BE2C (cell line): ENCODE measurements at regions not wholly inside any gene's neighbourhood (a gene's known extent, or its start where the extent isn't known, plus 50 kb on each side); places are given as distances from the start of the nearest gene placed in this dataset.

Experiments used
- DNase-seq: peaks from one replicate; pipeline ENCODE4 v3.0.0-alpha.2; 2020
- H3K27me3 ChIP-seq: fragments of 250-450 bp; sonication (Bioruptor Pico); 2 replicates; pipeline ENCODE4 v1.5.1; 2020; ENCODE audit warnings: mild to moderate bottlenecking
- H3K36me3 ChIP-seq: fragments of 250-450 bp; sonication (Bioruptor Pico); 2 replicates; pipeline ENCODE4 v1.5.1; 2020; ENCODE audit warnings: mild to moderate bottlenecking
- H3K4me1 ChIP-seq: fragments of 250-450 bp; sonication (Bioruptor Pico); 2 replicates; pipeline ENCODE4 v1.5.1; 2020
- H3K4me3 ChIP-seq: 2 replicates; pipeline ENCODE4 v1.5.1; 2011; ENCODE audit warnings: low read depth, low read length
- H3K9me3 ChIP-seq: fragments of 250-450 bp; sonication (Bioruptor Pico); 2 replicates; pipeline ENCODE4 v1.5.1; 2020
- CTCF ChIP-seq: IDR thresholded peaks from 2 replicates; pipeline ENCODE4 v1.5.1; 2012; ENCODE audit warnings: mild to moderate bottlenecking, low read depth, low read length

- 0 out of 2 replicates have a peak, but pooled peaks have one; percentile 5 for TF ChIP-seq CTCF
- Histone ChIP-seq H3K4me1 (no peaks in the 10 kb centered on the region), H3K36me3 (no peaks in the 10 kb centered on the region), H3K27me3 (no peaks in the 10 kb centered on the region), H3K4me3 (no peak overlapping the region), H3K9me3 (no peaks in the 10 kb centered on the region)
- peak; percentile 18 for DNase-seq
Measured at GRCh38 chr15:29451201-29451781, 181.7 kb upstream of the NSMCE3 start.

GRCh38 chr15:29449136-29449535 lies 179.5 kb upstream of the NSMCE3 start:
- Histone ChIP-seq H3K27me3 (no peaks in the 10 kb centered on the region), H3K36me3 (no peaks in the 10 kb centered on the region), H3K4me3 (no peak overlapping the region), H3K9me3 (no peaks in the 10 kb centered on the region), H3K4me1 (no peaks in the 10 kb centered on the region)
- no peak for DNase-seq
- TF ChIP-seq CTCF: no peak

GRCh38 chr15:29448320-29448719 lies 178.7 kb upstream of the NSMCE3 start:
- no peaks in the 10 kb centered on the region for H3K27me3 ChIP-seq
- H3K36me3 ChIP-seq: no peaks in the 10 kb centered on the region
- H3K4me3 ChIP-seq: no peak overlapping the region
- no peaks in the 10 kb centered on the region for H3K9me3 ChIP-seq
- no peaks in the 10 kb centered on the region for H3K4me1 ChIP-seq
- DNase-seq: no peak
- TF ChIP-seq CTCF: no peak

- no peak overlapping the region for H3K4me3 ChIP-seq
- H3K9me3 ChIP-seq: no peaks in the 10 kb centered on the region
- no peak for TF ChIP-seq CTCF
- no peak for DNase-seq
- H3K27me3 ChIP-seq: no peaks in the 10 kb centered on the region
- H3K4me1 ChIP-seq: no peaks in the 10 kb centered on the region
- H3K36me3 ChIP-seq: no peaks in the 10 kb centered on the region
Measured at GRCh38 chr15:29446480-29446879, 176.9 kb upstream of the NSMCE3 start.

GRCh38 chr15:29442532-29442931 lies 172.9 kb upstream of the NSMCE3 start:
- no peaks in the 10 kb centered on the region for H3K27me3 ChIP-seq
- no peak for TF ChIP-seq CTCF
- H3K9me3 ChIP-seq: no peaks in the 10 kb centered on the region
- H3K36me3 ChIP-seq: no peaks in the 10 kb centered on the region
- no peak for DNase-seq
- H3K4me3 ChIP-seq: no peak overlapping the region
- H3K4me1 ChIP-seq: no peaks in the 10 kb centered on the region

- no peak for TF ChIP-seq CTCF
- Histone ChIP-seq H3K4me3 (no peak overlapping the region), H3K27me3 (no peaks in the 10 kb centered on the region), H3K4me1 (no peaks in the 10 kb centered on the region), H3K36me3 (no peaks in the 10 kb centered on the region), H3K9me3 (no peaks in the 10 kb centered on the region)
- DNase-seq: no peak
Measured at GRCh38 chr15:29440541-29440940, 170.9 kb upstream of the NSMCE3 start.
